Brain microvascular endothelial cell (primary cell): ENCODE measurements at regions not wholly inside any gene's neighbourhood (a gene's known extent, or its start where the extent isn't known, plus 50 kb on each side); places are given as distances from the start of the nearest gene placed in this dataset.

Source experiments
- DNase-seq: peaks from one replicate; pipeline ENCODE4 v3.0.0-alpha.2; 2020
- H3K27ac ChIP-seq: fragments of 250-450 bp; sonication (Bioruptor Pico); 2 replicates; pipeline ENCODE4 v1.5.1; 2020; ENCODE audit warnings: mild to moderate bottlenecking, moderate library complexity
- H3K27me3 ChIP-seq: fragments of 250-450 bp; sonication (Bioruptor Pico); replicated peaks from 2 replicates; pipeline ENCODE4 v1.5.1; 2020; ENCODE audit warnings: mild to moderate bottlenecking
- H3K36me3 ChIP-seq: fragments of 250-450 bp; sonication (Bioruptor Pico); replicated peaks from 2 replicates; pipeline ENCODE4 v1.5.1; 2020; ENCODE audit warnings: mild to moderate bottlenecking
- H3K4me3 ChIP-seq: 2 replicates; pipeline ENCODE4 v1.5.1; 2011; ENCODE audit warnings: low read depth, mild to moderate bottlenecking, control low read depth, low read length, moderate library complexity
- in situ Hi-C: cut with HindIII; loops from 2 replicates; pipeline ENCODE4 v1.10.0; 2017; ENCODE audit warnings: low sequenced_read_pairs, low pct_ligation_motif_present
- TF ChIP-seq, protein P1 (sequence below): IDR thresholded peaks from 2 replicates; pipeline ENCODE4 v1.5.1; 2011; ENCODE audit warnings: low read depth, mild to moderate bottlenecking, moderate library complexity, low read length, control low read depth, inconsistent platforms; ENCODE audit errors: missing control alignments

DNA sequence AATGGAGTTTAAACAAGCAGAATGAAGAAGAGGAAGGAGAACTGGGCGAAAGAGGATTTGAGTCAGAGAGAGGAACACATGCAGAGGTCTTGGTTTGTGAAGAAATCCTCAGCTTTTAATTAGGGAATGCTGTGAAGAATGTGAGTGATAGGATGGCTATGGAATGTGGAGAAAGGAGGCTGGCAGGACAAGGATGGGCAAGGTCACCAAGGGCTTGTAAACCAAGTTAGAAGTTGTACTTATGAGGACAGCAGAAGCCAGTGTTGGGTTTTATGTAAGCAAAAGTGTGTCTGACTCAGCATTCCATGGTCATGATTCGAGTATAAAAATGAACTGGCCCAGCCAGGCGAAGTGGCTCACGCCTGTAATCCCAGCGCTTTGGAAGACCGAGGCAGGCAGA, 60.0 kb upstream of the IL12A start:
- Histone ChIP-seq H3K27ac (peak overlapping the region; percentile 89), H3K4me3 (no peak overlapping the region), H3K27me3 (no peaks in the 10 kb centered on the region), H3K36me3 (no peaks in the 10 kb centered on the region)
- TF ChIP-seq, protein P1, sequence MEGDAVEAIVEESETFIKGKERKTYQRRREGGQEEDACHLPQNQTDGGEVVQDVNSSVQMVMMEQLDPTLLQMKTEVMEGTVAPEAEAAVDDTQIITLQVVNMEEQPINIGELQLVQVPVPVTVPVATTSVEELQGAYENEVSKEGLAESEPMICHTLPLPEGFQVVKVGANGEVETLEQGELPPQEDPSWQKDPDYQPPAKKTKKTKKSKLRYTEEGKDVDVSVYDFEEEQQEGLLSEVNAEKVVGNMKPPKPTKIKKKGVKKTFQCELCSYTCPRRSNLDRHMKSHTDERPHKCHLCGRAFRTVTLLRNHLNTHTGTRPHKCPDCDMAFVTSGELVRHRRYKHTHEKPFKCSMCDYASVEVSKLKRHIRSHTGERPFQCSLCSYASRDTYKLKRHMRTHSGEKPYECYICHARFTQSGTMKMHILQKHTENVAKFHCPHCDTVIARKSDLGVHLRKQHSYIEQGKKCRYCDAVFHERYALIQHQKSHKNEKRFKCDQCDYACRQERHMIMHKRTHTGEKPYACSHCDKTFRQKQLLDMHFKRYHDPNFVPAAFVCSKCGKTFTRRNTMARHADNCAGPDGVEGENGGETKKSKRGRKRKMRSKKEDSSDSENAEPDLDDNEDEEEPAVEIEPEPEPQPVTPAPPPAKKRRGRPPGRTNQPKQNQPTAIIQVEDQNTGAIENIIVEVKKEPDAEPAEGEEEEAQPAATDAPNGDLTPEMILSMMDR = no peak
- peak; percentile 93 for DNase-seq
- in situ Hi-C loops = no loop called here

DNA sequence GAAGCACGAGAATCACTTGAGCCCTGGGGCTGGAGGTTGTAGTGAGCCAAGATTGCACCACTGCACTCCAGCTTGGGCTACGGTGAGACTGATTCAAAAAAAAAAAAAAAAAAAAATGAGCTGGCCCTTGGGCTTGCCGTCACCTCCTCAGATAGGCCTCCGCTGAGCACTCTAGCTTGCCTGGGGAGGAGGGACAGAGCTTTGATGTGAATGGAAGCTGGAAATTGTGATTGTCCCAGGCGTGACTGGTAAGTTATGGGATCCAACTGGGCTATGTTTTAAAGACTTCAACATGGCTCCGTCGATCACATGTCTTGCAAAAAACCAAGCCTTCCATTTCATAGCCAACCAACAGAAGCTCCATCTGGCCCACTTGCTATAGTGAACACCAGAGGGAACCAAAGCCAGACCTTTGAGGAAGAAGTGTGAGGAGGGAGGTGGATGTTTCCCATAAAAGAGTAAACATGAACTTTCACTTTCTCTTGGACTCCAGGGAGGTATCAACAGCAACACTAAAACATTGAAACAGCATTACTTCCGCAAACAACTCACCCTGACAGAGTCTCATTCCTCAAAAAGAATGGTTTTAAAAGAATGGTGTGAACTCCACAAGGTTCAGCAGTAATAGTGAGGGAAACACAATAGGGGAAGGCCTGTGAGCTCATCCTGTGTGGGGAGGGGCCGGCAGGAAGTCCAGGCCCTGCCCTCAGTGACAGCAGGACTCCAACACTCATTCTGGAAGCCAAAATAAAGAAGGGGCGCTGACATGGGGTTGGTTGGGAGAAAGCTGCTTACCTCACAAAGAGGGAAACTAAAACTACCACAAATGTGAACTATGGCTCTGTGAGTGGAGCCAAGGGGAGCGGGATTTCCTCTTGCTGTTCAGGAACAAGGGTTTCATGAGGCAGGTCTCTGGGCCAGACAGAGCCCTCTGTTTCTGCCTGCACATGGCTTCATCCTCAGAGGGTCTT, 59.2 kb upstream of the IL12A start:
- H3K27ac ChIP-seq = peak overlapping the region; percentile 89
- H3K27me3 ChIP-seq = no peaks in the 10 kb centered on the region
- no peaks in the 10 kb centered on the region for H3K36me3 ChIP-seq
- peak; percentile 81 for DNase-seq
- in situ Hi-C loops = no loop called here
- TF ChIP-seq, protein P1 = peak; percentile 73
- no peak overlapping the region for H3K4me3 ChIP-seq

DNA sequence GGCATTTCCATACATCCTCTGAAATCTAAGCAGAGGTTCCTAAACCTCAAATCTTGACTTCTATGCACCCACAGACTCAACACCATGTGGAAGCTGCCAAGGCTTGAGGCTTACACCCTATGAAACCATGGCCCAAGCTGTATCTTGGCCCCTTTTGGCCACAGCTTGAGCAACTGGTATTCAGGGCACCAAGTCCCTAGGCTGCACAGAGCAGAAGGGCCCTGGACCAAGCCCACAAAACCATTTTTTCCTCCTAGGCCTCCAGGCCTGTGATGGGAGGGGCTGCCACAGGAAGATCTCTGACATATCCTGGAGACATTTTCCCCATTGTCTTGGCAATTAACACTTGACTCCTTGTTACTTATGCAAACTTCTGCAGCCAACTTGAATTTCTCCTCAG, 54.4 kb upstream of the IL12A start:
- Histone ChIP-seq H3K27me3 (no peaks in the 10 kb centered on the region), H3K27ac (no peak overlapping the region), H3K36me3 (no peaks in the 10 kb centered on the region), H3K4me3 (no peak overlapping the region)
- TF ChIP-seq, protein P1 = no peak
- in situ Hi-C loops = no loop called here
- DNase-seq = no peak

DNA sequence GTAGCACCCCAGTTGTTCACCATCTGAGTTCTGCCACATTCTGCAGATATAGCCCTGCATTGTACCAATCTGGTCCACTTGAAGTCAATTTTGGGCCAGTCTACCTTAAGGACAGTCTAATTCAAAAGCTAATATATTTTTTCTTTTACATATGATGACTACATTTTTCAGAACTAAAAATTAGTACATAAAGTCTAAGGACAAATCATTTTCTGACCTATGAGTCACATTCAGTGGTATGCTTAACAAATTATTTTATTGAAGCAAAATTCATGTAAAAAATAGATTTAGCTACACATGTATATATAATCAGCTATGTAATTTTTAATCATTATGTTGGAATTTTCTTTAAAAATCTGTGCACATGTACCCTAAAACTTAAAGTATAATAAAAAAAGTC, 52.1 kb upstream of the IL12A start:
- Histone ChIP-seq H3K27ac (no peak overlapping the region), H3K36me3 (no peaks in the 10 kb centered on the region), H3K4me3 (no peak overlapping the region), H3K27me3 (no peaks in the 10 kb centered on the region)
- no peak for DNase-seq
- in situ Hi-C loops = no loop called here
- TF ChIP-seq, protein P1 = no peak

DNA sequence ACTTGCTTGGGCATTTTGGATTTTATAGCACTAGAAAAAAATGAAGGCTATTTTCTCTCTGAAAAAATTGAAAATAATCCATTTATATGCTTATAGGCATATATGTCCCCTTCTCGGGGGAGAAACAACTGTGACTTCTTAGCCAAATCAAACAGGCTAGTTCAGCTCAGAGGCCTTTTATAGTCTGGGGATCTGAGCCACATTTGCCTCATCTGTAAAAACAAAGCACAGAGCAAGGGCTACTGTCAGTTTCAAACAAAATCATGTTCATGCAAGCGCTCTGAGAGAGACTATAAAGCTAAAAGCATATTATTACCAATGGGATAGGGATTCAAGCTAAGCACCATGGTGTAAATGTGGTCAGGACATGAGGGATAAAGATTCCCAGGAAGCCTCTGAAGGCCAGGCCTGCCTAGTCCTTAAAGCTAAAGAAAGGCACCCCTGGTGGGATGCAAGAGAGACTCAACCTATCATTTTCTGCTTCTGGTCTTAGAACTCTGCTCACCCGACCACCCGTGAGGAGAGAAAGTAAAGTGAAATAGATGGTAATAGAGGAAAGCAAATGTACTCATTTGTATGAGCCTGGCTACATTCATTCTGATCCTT, 51.0 kb upstream of the IL12A start:
- no peaks in the 10 kb centered on the region for H3K36me3 ChIP-seq
- H3K27ac ChIP-seq = no peak overlapping the region
- no peaks in the 10 kb centered on the region for H3K27me3 ChIP-seq
- DNase-seq = no peak
- TF ChIP-seq, protein P1 = no peak
- in situ Hi-C loops = no loop called here
- no peak overlapping the region for H3K4me3 ChIP-seq
